HG03095 (cell line): ENCODE measurements at regions not wholly inside any gene's neighbourhood (a gene's known extent, or its start where the extent isn't known, plus 50 kb on each side); places are given as distances from the start of the nearest gene placed in this dataset.

Experiments
- ATAC-seq: cut with Tn5 transposase; IDR thresholded peaks from one replicate; pipeline ENCODE4 v1.9.1; 2021; ENCODE audit warnings: moderate library complexity; ENCODE audit not compliant: unreplicated experiment

DNA sequence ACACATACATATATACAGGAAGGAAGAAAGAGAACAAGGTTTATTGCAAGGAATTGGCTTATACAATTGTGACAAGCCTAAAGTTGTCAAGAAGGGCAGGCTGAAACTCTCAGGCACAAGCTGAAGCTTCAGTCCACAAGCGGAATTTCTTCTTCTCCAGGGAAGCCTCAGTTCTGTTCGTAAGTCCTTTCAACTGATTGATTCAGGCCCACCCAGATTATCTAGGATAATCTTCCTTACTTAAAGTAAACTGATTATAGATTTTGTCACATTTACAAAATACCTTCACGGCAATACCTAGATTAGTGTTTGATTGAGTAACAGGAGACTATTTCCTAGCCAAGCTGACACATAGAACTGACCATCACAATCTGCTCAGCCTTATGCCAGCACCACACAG, 81.5 kb upstream of the TMEM260 start:
- no peak for ATAC-seq

DNA sequence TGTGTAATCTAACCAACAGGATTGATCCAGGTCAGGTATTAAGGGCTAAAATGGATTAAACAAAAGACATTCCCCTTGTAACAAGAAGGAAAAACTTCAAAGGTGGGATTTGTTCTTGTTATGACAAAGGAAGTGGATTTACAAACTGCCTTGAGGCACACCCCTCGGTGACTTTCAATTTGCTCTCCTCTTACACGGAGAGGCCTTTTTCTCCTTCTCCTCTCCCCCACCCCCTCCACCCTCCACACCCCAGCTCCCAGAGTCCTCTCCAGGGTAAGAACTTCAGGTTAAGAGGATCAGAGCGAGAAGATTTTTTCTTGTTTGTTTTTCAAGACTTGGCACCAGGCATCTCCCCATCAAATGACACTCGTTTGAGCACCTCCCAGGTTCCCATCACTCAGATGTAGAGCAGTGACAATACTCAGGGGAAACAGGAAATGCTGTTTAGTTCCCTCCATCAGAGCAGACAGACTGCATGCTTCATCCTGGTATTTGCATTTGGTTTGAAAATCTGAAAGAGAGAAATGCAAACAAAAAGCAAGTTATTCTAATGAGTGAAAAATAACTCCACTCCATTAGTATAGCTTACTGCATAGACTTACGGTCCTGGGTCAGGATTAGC, 77.6 kb upstream of the TMEM260 start:
- no peak for ATAC-seq

DNA sequence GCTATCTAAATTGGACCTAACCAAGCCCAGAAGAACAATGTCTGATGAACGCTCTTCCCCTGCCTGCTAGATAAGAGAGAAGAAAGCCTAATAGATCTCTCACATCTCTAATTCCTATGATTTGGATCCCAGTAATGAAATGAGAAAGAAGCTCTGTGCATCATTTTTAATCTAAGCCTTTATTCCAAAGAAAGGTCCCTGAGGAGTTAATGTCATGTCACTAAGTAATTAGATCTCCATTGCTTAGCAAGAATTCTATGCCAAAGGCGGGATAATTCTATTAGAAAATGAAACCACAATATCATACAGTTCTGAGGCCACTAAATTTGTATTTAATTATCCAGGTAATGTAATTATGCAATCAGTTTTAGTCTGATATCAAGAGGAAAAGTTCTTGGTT, 74.2 kb upstream of the TMEM260 start:
- ATAC-seq: no peak

DNA sequence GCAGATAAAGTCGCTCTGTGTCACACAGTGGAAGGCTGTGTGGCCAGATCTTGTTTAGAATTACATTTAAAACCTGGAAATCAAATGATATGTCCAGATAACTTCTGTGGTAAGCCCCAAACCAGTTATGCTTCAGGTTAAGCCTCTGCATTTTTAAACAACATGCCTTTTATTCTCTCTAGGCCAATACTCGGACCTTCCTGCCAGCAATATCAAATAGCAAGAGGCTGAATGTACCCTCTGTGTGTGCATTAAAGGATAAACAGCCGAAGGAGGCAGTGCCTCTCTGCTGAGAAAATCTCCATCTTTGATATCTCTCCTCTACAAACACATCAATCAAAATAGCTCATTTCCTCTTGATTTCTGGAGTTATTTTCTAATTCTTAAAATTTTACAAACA, 67.1 kb upstream of the TMEM260 start:
- no peak for ATAC-seq

DNA sequence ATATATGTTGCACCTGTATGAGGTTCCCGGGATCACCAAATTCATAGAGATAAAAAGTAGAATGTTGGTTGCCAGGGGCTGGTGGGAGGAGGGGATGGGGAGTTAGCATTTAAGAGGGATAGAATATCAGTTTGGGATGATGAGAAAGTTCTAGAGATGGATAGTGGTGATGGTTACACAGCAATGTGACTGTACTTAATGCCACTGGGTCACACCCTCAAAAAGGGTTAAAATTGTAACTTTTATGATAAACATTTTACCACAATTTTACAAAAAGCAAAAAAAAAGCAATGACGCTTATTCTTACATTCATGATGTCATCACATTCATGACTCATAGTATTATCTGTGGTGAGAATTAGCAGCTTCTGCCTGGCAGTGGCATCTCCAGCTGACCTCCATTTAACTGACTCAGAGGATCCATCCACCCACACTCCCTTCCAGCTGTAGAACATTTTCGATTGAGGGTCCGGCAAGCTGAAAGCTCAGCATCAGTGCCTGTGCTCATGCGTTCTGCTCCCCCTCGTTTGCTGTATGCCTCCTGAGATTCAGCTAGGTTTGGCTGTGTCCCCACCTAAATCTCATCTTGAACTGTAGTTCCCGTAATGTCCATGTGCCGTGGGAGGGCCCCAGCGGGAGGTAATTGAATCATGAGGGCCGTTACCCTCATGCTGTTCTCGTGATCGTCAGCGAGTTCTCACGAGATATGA, 64.8 kb upstream of the TMEM260 start:
- ATAC-seq: no peak

DNA sequence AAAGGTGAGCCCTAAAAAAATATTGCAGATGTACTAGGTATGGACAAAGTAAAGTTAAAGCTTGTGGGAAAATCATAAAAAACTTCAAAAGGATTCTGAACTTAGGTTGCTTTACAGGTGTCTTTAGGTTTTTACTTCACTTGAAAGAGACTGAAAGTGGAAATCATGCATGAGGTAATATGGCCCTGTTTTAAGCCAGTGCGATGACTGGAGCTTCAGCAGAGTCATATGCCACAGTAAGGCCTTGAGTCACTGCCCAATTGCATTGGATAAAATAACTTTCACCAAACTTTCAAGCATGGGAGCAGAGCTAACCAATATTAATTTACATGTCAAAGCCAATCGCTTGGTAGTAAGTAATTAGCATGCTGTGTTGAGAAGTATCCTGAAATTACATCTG, 63.9 kb upstream of the TMEM260 start:
- no peak for ATAC-seq

DNA sequence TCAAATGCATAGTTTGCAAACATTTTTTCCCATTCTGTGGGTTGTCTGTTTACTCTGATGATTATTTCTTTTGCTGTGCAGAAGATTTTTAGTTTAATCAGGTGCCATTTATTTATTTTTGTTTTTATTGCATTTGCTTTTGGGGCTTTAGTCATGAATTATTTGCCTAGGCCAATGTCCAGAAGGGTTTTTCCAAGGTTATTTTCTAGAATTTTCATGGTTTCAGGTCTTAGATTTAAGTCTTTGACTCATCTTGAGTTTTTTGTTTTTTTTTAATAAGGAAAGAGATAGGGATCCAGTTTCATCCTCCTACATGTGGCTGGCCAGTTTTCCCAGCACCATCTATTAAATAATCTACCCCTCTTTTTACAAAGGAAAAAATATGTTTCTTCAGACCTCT, 57.2 kb upstream of the TMEM260 start:
- ATAC-seq: no peak

DNA sequence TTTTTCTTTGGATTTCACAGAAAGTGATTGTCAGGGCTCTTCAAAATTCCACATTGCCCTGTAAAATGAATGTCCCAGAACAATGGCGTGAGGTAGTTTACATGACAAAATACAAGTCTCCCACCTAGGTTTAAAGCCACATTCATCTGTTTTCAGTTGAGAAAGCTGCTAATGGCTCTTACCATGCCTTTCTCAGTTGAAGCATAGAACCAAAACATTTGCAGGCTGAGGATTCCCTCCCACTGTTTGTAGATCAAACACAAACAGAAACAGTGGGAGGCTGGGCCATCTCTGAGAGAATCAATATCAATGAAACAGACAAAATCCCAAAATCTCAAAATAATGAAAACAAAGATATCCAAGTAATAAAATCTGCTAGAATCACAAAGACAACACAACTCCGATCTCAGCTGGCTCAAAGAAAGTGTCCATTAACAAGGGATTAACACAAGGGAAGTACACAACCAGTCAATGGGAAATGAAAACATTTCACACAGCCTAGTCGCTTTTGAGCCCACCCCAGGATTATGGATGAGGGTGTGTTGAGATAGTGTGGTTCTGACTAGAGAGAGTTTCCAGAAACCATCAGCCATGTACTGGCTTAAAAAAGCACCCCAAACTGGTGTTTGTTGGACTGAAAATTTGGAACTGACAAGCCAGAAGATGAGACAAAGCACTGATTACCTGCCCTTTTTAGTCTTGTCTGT, 54.5 kb upstream of the TMEM260 start:
- ATAC-seq: no peak

DNA sequence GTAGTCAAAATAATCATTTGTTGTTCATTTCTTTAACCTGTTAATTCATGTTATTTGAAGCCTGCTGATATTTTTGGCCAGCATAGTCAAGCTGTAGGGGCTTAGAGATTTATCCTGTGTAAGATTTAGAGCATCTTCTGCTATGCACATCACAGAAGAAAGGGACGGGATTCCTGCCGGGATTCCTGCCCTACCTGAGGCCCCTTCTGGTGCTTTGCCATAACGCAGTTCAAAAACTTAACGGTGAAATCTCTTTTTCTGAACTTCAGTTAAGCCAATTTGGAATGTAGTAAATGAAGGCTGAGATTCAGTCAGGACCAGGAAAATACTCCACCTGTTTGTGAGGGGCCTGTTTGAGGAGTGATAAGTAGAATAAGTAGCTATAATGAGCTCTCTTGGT, 50.7 kb upstream of the TMEM260 start:
- no peak for ATAC-seq
